Karpas-422 (cell line): ENCODE measurements at regions not wholly inside any gene's neighbourhood (a gene's known extent, or its start where the extent isn't known, plus 50 kb on each side); places are given as distances from the start of the nearest gene placed in this dataset.

Source experiments
- DNase-seq: peaks from one replicate; pipeline ENCODE4 v3.0.0-alpha.2; 2015
- H2AFZ ChIP-seq: fragments of 200-600 bp; sonication (generic); 2 replicates; pipeline ENCODE4 v1.6.1; 2014; ENCODE audit warnings: antibody characterized with exemption, low read length, mixed read lengths
- H3K27ac ChIP-seq: fragments of 200-600 bp; sonication (generic); 2 replicates; pipeline ENCODE4 v1.5.1; 2014; ENCODE audit warnings: mild to moderate bottlenecking, low read length, moderate library complexity
- H3K27me3 ChIP-seq: fragments of 200-600 bp; sonication (generic); 2 replicates; pipeline ENCODE4 v1.6.1; 2014; ENCODE audit warnings: low read length, mixed read lengths
- H3K36me3 ChIP-seq: fragments of 200-600 bp; sonication (generic); 2 replicates; pipeline ENCODE4 v1.6.1; 2014; ENCODE audit warnings: low read length, mixed read lengths; ENCODE audit not compliant: insufficient read depth
- H3K4me1 ChIP-seq: fragments of 200-600 bp; sonication (generic); 2 replicates; pipeline ENCODE4 v1.6.1; 2014; ENCODE audit warnings: mild to moderate bottlenecking, low read length, mixed read lengths
- H3K4me2 ChIP-seq: fragments of 200-600 bp; sonication (generic); 2 replicates; pipeline ENCODE4 v1.6.1; 2014; ENCODE audit warnings: low read length, low read depth, mild to moderate bottlenecking; ENCODE audit not compliant: poor library complexity, severe bottlenecking
- H3K4me3 ChIP-seq: fragments of 200-600 bp; sonication (generic); 2 replicates; pipeline ENCODE4 v1.5.1; 2014; ENCODE audit warnings: mild to moderate bottlenecking, antibody characterized with exemption, low read length, mixed read lengths
- H3K79me2 ChIP-seq: fragments of 200-600 bp; sonication (generic); 2 replicates; pipeline ENCODE4 v1.6.1; 2014; ENCODE audit warnings: mild to moderate bottlenecking, low read length, mixed read lengths
- H3K9ac ChIP-seq: fragments of 200-600 bp; sonication (generic); 2 replicates; pipeline ENCODE4 v1.6.0; 2014; ENCODE audit warnings: low read length
- H3K9me2 ChIP-seq: fragments of 200-600 bp; sonication (generic), shearing (Covaris generic); replicated peaks from 2 replicates; pipeline ENCODE4 v1.6.0; 2014; ENCODE audit warnings: mild to moderate bottlenecking, low read length, moderate library complexity; ENCODE audit not compliant: insufficient read depth
- H3K9me3 ChIP-seq: fragments of 300-700, 200-600 bp; sonication (generic); 2 replicates; pipeline ENCODE4 v1.6.1; 2014; ENCODE audit warnings: low read length, mixed read lengths
- H4K20me1 ChIP-seq: fragments of 200-600 bp; sonication (generic); 2 replicates; pipeline ENCODE4 v1.6.1; 2014; ENCODE audit warnings: mild to moderate bottlenecking, antibody characterized with exemption, low read length, low read depth; ENCODE audit not compliant: insufficient read depth

- Histone ChIP-seq H3K36me3 (no peaks in the 10 kb centered on the region), H3K9me3 (no peaks in the 10 kb centered on the region), H3K4me1 (peaks cover 5% of the 10 kb centered on the region), H3K79me2 (no peaks in the 10 kb centered on the region), H2AFZ (no peak overlapping the region), H3K27me3 (no peaks in the 10 kb centered on the region), H3K27ac (no peak overlapping the region), H4K20me1 (no peaks in the 10 kb centered on the region), H3K9ac (no peak overlapping the region), H3K4me2 (no peak overlapping the region), H3K4me3 (no peak overlapping the region), H3K9me2 (no peaks in the 10 kb centered on the region)
- DNase-seq = no peak
These were observed 232.1 kb downstream of the DUSP10 start for GRCh38 chr1:221509575-221510355.

DNA sequence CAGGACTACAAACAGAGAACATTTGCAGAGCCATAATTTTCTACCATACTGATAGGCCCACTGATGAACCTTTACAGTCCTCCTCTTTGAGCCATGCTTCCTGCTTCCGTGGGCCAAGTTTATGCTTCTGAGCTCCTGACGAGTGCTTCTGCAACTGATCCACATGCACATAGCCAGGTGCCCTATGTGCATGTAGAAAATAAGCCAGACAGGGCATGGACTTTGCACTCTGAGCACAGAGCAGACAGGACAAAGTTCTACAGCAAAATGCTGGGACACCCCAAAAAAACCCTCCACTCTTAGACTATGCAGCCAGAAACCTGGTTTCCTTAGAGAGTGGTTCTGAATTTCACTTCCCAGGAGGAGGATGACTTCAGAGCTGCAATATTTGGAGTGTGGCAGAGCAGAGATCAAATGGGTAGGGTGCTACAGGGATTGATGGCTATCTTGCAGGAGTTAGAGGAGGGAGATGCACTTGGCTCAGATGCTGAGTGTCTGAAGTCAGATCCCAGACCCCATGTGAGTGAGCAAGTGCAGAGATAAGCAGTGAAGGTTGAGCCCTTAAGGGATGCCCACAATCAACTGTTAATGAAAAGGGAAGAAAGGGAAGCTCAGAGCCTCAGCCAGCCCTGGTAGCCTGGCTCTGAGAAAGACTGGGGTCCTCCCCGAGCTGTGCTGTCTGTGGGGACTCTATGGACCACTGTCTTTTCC is 230.9 kb downstream of the DUSP10 start:
- Histone ChIP-seq H3K9me3 (no peaks in the 10 kb centered on the region), H3K4me2 (no peak overlapping the region), H3K79me2 (no peaks in the 10 kb centered on the region), H4K20me1 (no peaks in the 10 kb centered on the region), H3K9ac (no peak overlapping the region), H3K4me1 (peaks cover 5% of the 10 kb centered on the region), H3K4me3 (no peak overlapping the region), H3K27me3 (no peaks in the 10 kb centered on the region), H3K36me3 (no peaks in the 10 kb centered on the region), H2AFZ (no peak overlapping the region), H3K9me2 (no peaks in the 10 kb centered on the region), H3K27ac (no peak overlapping the region)
- DNase-seq = no peak

GRCh38 chr1:221511797-221512196 is 230.1 kb downstream of the DUSP10 start:
- Histone ChIP-seq H3K9ac (no peak overlapping the region), H3K79me2 (no peaks in the 10 kb centered on the region), H3K4me1 (peaks cover 5% of the 10 kb centered on the region), H3K4me3 (no peak overlapping the region), H3K27ac (no peak overlapping the region), H3K4me2 (no peak overlapping the region), H4K20me1 (no peaks in the 10 kb centered on the region), H3K9me3 (no peaks in the 10 kb centered on the region), H3K36me3 (no peaks in the 10 kb centered on the region), H3K27me3 (no peaks in the 10 kb centered on the region), H2AFZ (no peak overlapping the region), H3K9me2 (no peaks in the 10 kb centered on the region)
- DNase-seq = no peak

DNA sequence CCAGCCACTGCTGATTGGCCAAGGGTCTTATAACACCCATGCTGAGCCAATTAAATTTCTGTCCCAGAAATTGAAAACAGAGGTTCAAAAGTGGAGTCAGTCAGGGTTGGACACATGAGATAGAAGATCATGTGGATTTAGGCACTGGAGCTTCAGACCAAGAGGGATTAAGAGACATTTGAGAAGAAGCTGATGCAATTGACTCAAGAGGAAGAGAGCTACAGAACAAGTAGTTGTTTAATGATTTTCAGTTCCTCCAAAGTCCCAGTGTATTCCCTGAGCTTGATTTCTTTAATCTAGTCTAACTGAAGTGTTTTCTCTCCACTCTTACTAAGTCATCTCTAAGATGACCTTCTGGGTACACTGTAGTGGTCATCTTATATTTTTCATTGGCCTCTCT is 227.1 kb downstream of the DUSP10 start:
- Histone ChIP-seq H2AFZ (no peak overlapping the region), H4K20me1 (no peaks in the 10 kb centered on the region), H3K4me2 (no peak overlapping the region), H3K27ac (no peak overlapping the region), H3K27me3 (no peaks in the 10 kb centered on the region), H3K36me3 (no peaks in the 10 kb centered on the region), H3K9me2 (no peaks in the 10 kb centered on the region), H3K9me3 (no peaks in the 10 kb centered on the region), H3K4me1 (peaks cover under 1% of the 10 kb centered on the region), H3K79me2 (no peaks in the 10 kb centered on the region), H3K9ac (no peak overlapping the region), H3K4me3 (no peak overlapping the region)
- DNase-seq = no peak

DNA sequence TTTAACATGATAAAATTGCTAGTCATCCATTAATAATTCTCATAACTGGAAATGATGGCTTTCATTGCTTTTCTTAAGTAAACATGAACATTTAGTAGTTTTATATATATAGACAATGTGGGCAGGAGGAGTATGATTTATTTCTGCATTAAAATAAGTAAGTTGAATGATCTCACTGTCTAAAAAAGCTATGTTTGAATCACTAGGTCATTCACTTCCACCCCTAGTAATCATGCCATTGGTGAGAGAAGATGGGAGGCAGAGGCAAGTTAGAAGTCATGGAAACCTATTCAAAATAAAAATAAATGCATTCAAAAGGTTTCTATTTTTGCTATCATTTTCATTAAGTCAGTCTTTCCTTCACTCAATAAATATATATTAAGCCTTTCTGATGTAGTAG is 226.4 kb downstream of the DUSP10 start:
- Histone ChIP-seq H3K27me3 (no peaks in the 10 kb centered on the region), H3K4me3 (no peak overlapping the region), H3K36me3 (no peaks in the 10 kb centered on the region), H3K27ac (no peak overlapping the region), H3K9ac (no peak overlapping the region), H3K4me1 (no peaks in the 10 kb centered on the region), H4K20me1 (no peaks in the 10 kb centered on the region), H3K4me2 (no peak overlapping the region), H3K79me2 (no peaks in the 10 kb centered on the region), H3K9me2 (no peaks in the 10 kb centered on the region), H3K9me3 (no peaks in the 10 kb centered on the region), H2AFZ (no peak overlapping the region)
- no peak for DNase-seq

- H3K4me3 ChIP-seq = no peak overlapping the region
- no peaks in the 10 kb centered on the region for H4K20me1 ChIP-seq
- no peak overlapping the region for H3K4me2 ChIP-seq
- H3K36me3 ChIP-seq = no peaks in the 10 kb centered on the region
- H3K9me3 ChIP-seq = no peaks in the 10 kb centered on the region
- H2AFZ ChIP-seq = no peak overlapping the region
- no peaks in the 10 kb centered on the region for H3K27me3 ChIP-seq
- H3K4me1 ChIP-seq = no peaks in the 10 kb centered on the region
- H3K27ac ChIP-seq = no peak overlapping the region
- no peaks in the 10 kb centered on the region for H3K79me2 ChIP-seq
- no peak for DNase-seq
- no peak overlapping the region for H3K9ac ChIP-seq
- no peaks in the 10 kb centered on the region for H3K9me2 ChIP-seq
These were observed 223.9 kb downstream of the DUSP10 start for GRCh38 chr1:221517961-221518360.

GRCh38 chr1:221520250-221520649 is 221.6 kb downstream of the DUSP10 start:
- Histone ChIP-seq H3K4me2 (no peak overlapping the region), H4K20me1 (no peaks in the 10 kb centered on the region), H3K4me3 (no peak overlapping the region), H3K9me3 (no peaks in the 10 kb centered on the region), H3K9me2 (no peaks in the 10 kb centered on the region; the same call in 1 of the 2 replicates), H3K36me3 (no peaks in the 10 kb centered on the region), H3K9ac (no peak overlapping the region), H3K79me2 (no peaks in the 10 kb centered on the region), H3K27me3 (no peaks in the 10 kb centered on the region), H3K4me1 (no peaks in the 10 kb centered on the region), H3K27ac (no peak overlapping the region), H2AFZ (no peak overlapping the region)
- no peak for DNase-seq

DNA sequence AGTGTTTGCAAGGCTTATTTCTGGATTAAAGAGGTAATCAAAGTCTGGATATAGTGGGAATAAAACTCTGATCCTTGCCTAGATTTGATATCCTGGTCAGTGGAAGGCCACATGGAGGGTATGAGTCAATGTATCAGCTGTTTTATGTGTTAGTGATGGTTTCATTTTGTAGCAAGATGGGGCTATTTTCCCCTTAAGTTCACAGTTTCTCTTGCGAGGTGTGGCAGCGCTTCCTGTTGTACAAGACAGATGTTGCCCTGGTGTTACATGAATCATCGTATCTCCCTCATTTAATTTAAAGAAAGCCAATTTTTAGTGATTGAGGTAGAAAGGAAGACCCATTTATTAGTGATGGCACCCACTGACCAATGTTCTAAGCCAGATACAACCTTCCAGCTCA is 220.2 kb downstream of the DUSP10 start:
- no peak overlapping the region for H3K4me3 ChIP-seq
- H3K27me3 ChIP-seq = no peaks in the 10 kb centered on the region
- no peaks in the 10 kb centered on the region for H3K79me2 ChIP-seq
- no peaks in the 10 kb centered on the region for H3K36me3 ChIP-seq
- H2AFZ ChIP-seq = no peak overlapping the region
- no peak overlapping the region for H3K27ac ChIP-seq
- H3K9me2 ChIP-seq = no peaks in the 10 kb centered on the region; the same call in 1 of the 2 replicates
- no peaks in the 10 kb centered on the region for H3K4me1 ChIP-seq
- H3K9me3 ChIP-seq = no peaks in the 10 kb centered on the region
- DNase-seq = no peak
- H4K20me1 ChIP-seq = no peaks in the 10 kb centered on the region
- no peak overlapping the region for H3K9ac ChIP-seq
- H3K4me2 ChIP-seq = no peak overlapping the region
